WTC11 (cell line): ENCODE measurements at regions not wholly inside any gene's neighbourhood (a gene's known extent, or its start where the extent isn't known, plus 50 kb on each side); places are given as distances from the start of the nearest gene placed in this dataset.

Experiments
- ATAC-seq: fragments of 200-7000 bp; cut with Tn5 transposase; 2 replicates; pipeline ENCODE4 v1.10.0; 2021; ENCODE audit warnings: mild to moderate bottlenecking, moderate library complexity
- CTCF ChIA-PET: fragments of 300-600 bp; sonication (Branson Sonifier 250); formaldehyde crosslinking; loops from one replicate; lab custom pipeline; 2021; ENCODE audit warnings: antibody characterized with exemption; lab: Charles Lee
- POLR2A ChIA-PET: fragments of 350-600 bp; sonication (Branson Sonifier 250); formaldehyde crosslinking; loops from one replicate; lab custom pipeline; 2021; ENCODE audit warnings: antibody characterized with exemption; lab: Charles Lee
- DNase-seq: peaks from one replicate; pipeline ENCODE4 v3.0.0; 2021; ENCODE audit warnings: low spot score
- H3K27ac Mint-ChIP-seq: 2 replicates; pipeline ENCODE4 v1.8.0; 2021; ENCODE audit warnings: mixed read lengths
- H3K27me3 Mint-ChIP-seq: 2 replicates; pipeline ENCODE4 v1.8.0; 2021; ENCODE audit warnings: low read depth, mild to moderate bottlenecking, moderate library complexity, mixed read lengths
- H3K36me3 Mint-ChIP-seq: 2 replicates; pipeline ENCODE4 v1.8.0; 2021; ENCODE audit warnings: mixed read lengths
- H3K4me1 Mint-ChIP-seq: 2 replicates; pipeline ENCODE4 v1.8.0; 2022; ENCODE audit warnings: mixed read lengths
- H3K4me3 Mint-ChIP-seq: 2 replicates; pipeline ENCODE4 v1.8.0; 2021; ENCODE audit warnings: mild to moderate bottlenecking, moderate library complexity, mixed read lengths
- H3K9me3 Mint-ChIP-seq: 2 replicates; pipeline ENCODE4 v1.8.0; 2021; ENCODE audit warnings: mixed read lengths
- ARID4B ChIP-seq: sonication (generic); formaldehyde crosslinking; IDR thresholded peaks from 2 replicates; pipeline ENCODE4 v1.8.0; 2023; ENCODE audit warnings: missing genetic modification reagents, mild to moderate bottlenecking, borderline replicate concordance
- ATF6 ChIP-seq: sonication (generic); formaldehyde crosslinking; IDR thresholded peaks from 2 replicates; pipeline ENCODE4 v1.8.1; 2023; ENCODE audit warnings: mild to moderate bottlenecking, missing genetic modification reagents
- CDX4 ChIP-seq: fragments of 250-450 bp; sonication (Bioruptor Pico); IDR thresholded peaks from 2 replicates; pipeline ENCODE4 v1.9.0; 2021; ENCODE audit warnings: moderate library complexity, mild to moderate bottlenecking, inconsistent platforms, borderline replicate concordance
- E2F5 ChIP-seq: sonication (generic); formaldehyde crosslinking; IDR thresholded peaks from 2 replicates; pipeline ENCODE4 v1.8.1; 2022; ENCODE audit warnings: mild to moderate bottlenecking, moderate library complexity, missing genetic modification reagents
- ELF4 ChIP-seq: sonication (generic); formaldehyde crosslinking; IDR thresholded peaks from 2 replicates; pipeline ENCODE4 v1.8.1; 2022; ENCODE audit warnings: low read depth, mild to moderate bottlenecking, moderate library complexity, missing genetic modification reagents
- GRHL2 ChIP-seq: fragments of 250-450 bp; sonication (Bioruptor Pico); IDR thresholded peaks from 2 replicates; pipeline ENCODE4 v1.8.0; 2022; ENCODE audit warnings: mild to moderate bottlenecking, moderate library complexity; ENCODE audit not compliant: insufficient replicate concordance, severe bottlenecking
- GTF2I ChIP-seq: fragments of 250-450 bp; sonication (Bioruptor Pico); conservative IDR thresholded peaks from 2 replicates; pipeline ENCODE4 v1.4.0; 2021; ENCODE audit warnings: mild to moderate bottlenecking
- IRF1 ChIP-seq: sonication (generic); formaldehyde crosslinking; IDR thresholded peaks from 2 replicates; pipeline ENCODE4 v1.8.0; 2023; ENCODE audit warnings: missing genetic modification reagents
- JAZF1 ChIP-seq: fragments of 250-450 bp; sonication (Bioruptor Pico); IDR thresholded peaks from 2 replicates; pipeline ENCODE4 v1.9.0; 2021; ENCODE audit warnings: moderate library complexity, mild to moderate bottlenecking, inconsistent platforms
- JUN ChIP-seq: sonication (generic); formaldehyde crosslinking; IDR thresholded peaks from 2 replicates; pipeline ENCODE4 v1.8.0; 2023; ENCODE audit warnings: mild to moderate bottlenecking, missing genetic modification reagents
- MAX ChIP-seq: sonication (generic); formaldehyde crosslinking; IDR thresholded peaks from 2 replicates; pipeline ENCODE4 v1.8.0; 2022; ENCODE audit warnings: mild to moderate bottlenecking, missing genetic modification reagents
- NFATC4 ChIP-seq: fragments of 250-450 bp; sonication (Bioruptor Pico); IDR thresholded peaks from 2 replicates; pipeline ENCODE4 v1.9.0; 2021; ENCODE audit warnings: mild to moderate bottlenecking
- NR1H2 ChIP-seq: sonication (generic); formaldehyde crosslinking; IDR thresholded peaks from 2 replicates; pipeline ENCODE4 v1.9.0; 2021; ENCODE audit warnings: mild to moderate bottlenecking, moderate library complexity, missing genetic modification reagents
- RORB ChIP-seq: fragments of 250-450 bp; sonication (Bioruptor Pico); IDR thresholded peaks from 2 replicates; pipeline ENCODE4 v1.9.0; 2021; ENCODE audit warnings: mild to moderate bottlenecking
- SOX15 ChIP-seq: fragments of 250-450 bp; sonication (Bioruptor Pico); IDR thresholded peaks from 2 replicates; pipeline ENCODE4 v1.9.0; 2021; ENCODE audit warnings: mild to moderate bottlenecking
- SP1 ChIP-seq: sonication (generic); formaldehyde crosslinking; conservative IDR thresholded peaks from 2 replicates; pipeline ENCODE4 v1.8.1; 2022; ENCODE audit warnings: missing genetic modification reagents
- STAT6 ChIP-seq: sonication (generic); formaldehyde crosslinking; conservative IDR thresholded peaks from 2 replicates; pipeline ENCODE4 v1.8.1; 2023; ENCODE audit warnings: mild to moderate bottlenecking, low read depth, missing genetic modification reagents, moderate library complexity
- TP53 ChIP-seq: sonication (generic); formaldehyde crosslinking; IDR thresholded peaks from 2 replicates; pipeline ENCODE4 v1.8.1; 2023; ENCODE audit warnings: mild to moderate bottlenecking, missing genetic modification reagents
- ZMAT4 ChIP-seq: fragments of 250-450 bp; sonication (Bioruptor Pico); IDR thresholded peaks from 2 replicates; pipeline ENCODE4 v1.9.0; 2021; ENCODE audit warnings: mild to moderate bottlenecking
- ZNF138 ChIP-seq: sonication (generic); formaldehyde crosslinking; conservative IDR thresholded peaks from 2 replicates; pipeline ENCODE4 v1.8.1; 2022; ENCODE audit warnings: mild to moderate bottlenecking, moderate library complexity, missing genetic modification reagents
- ZNF281 ChIP-seq: sonication (generic); formaldehyde crosslinking; IDR thresholded peaks from 2 replicates; pipeline ENCODE4 v1.8.0; 2023; ENCODE audit warnings: mild to moderate bottlenecking, missing genetic modification reagents

GRCh38 chr18:73535990-73536389 lies 611.6 kb downstream of the FBXO15 start:
- H3K9me3 Mint-ChIP-seq = no peaks in the 10 kb centered on the region
- ChIA-PET POLR2A (no interaction called here), CTCF (no interaction called here)
- H3K4me3 Mint-ChIP-seq = no peak overlapping the region
- H3K4me1 Mint-ChIP-seq = peaks cover 15% of the 10 kb centered on the region
- ATAC-seq (no peak), DNase-seq (no peak)
- no peaks in the 10 kb centered on the region for H3K36me3 Mint-ChIP-seq
- TF ChIP-seq ELF4 (CRISPR knock-in tag) (no peak), ZMAT4 (CRISPR knock-in tag) (no peak), ATF6 (CRISPR knock-in tag) (no peak), GTF2I (CRISPR knock-in tag) (no peak), STAT6 (CRISPR knock-in tag) (no peak), ZNF281 (CRISPR knock-in tag) (no peak), SP1 (CRISPR knock-in tag) (no peak), CDX4 (CRISPR knock-in tag) (no peak), NR1H2 (CRISPR knock-in tag) (no peak)
- H3K27me3 Mint-ChIP-seq = no peaks in the 10 kb centered on the region
- H3K27ac Mint-ChIP-seq = no peak overlapping the region

GRCh38 chr18:73535189-73535588 lies 612.4 kb downstream of the FBXO15 start:
- CTCF ChIA-PET = interaction anchor here (1.0 kb wide), 1 partner anchor 15 kb away, joined by 3 read pairs; no protein-coding TSS in a partner anchor
- no peaks in the 10 kb centered on the region for H3K27me3 Mint-ChIP-seq
- TF ChIP-seq SOX15 (CRISPR knock-in tag) = no peak
- no peak for TF ChIP-seq RORB (CRISPR knock-in tag)
- TF ChIP-seq JAZF1 (CRISPR knock-in tag) = no peak
- no peak for TF ChIP-seq E2F5
- TF ChIP-seq NFATC4 (CRISPR knock-in tag) = no peak
- TF ChIP-seq ARID4B (CRISPR knock-in tag) = no peak
- no peak for TF ChIP-seq IRF1 (CRISPR knock-in tag)
- TF ChIP-seq MAX (CRISPR knock-in tag) = no peak
- TF ChIP-seq ZNF138 = no peak
- TF ChIP-seq JUN = no peak
- TF ChIP-seq TP53 (CRISPR knock-in tag) = no peak
- no peak for TF ChIP-seq GRHL2 (CRISPR knock-in tag)

More at GRCh38 chr18:73535189-73535588, 612.4 kb downstream of the FBXO15 start:
- H3K4me1 Mint-ChIP-seq = peaks cover 15% of the 10 kb centered on the region
- no peak for DNase-seq
- H3K4me3 Mint-ChIP-seq = no peak overlapping the region
- ATAC-seq = no peak
- POLR2A ChIA-PET = no interaction called here
- no peaks in the 10 kb centered on the region for H3K36me3 Mint-ChIP-seq
- H3K27ac Mint-ChIP-seq = no peak overlapping the region
- H3K9me3 Mint-ChIP-seq = 0 out of 2 replicates have a peak, but pooled peaks cover 4% of the 10 kb centered on the region
